ENCODE measurements at regions not wholly inside any gene's neighbourhood (a gene's known extent, or its start where the extent isn't known, plus 50 kb on each side); places are given as distances from the start of the nearest gene placed in this dataset.

DNA sequence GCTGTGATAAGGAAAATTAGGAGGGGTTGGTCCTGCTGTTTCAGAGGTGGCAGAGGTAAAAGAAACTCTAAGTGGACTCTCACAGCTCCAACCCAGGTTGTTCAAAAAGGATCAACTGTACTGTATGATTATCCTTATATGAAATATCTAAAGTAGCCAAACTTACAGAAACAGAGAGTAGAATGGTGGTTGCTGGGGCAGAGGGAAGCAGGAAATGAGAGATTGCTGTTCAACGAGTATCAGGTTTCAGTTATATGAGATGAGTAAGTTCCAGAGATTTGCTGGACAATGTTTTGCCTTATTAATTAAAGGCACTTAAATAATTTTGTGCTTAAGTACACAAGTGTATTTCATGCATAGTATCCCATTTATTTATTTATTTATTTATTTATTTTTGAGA lies 972.0 kb upstream of the LRRTM1 start:
- TF ChIP-seq, protein P1, sequence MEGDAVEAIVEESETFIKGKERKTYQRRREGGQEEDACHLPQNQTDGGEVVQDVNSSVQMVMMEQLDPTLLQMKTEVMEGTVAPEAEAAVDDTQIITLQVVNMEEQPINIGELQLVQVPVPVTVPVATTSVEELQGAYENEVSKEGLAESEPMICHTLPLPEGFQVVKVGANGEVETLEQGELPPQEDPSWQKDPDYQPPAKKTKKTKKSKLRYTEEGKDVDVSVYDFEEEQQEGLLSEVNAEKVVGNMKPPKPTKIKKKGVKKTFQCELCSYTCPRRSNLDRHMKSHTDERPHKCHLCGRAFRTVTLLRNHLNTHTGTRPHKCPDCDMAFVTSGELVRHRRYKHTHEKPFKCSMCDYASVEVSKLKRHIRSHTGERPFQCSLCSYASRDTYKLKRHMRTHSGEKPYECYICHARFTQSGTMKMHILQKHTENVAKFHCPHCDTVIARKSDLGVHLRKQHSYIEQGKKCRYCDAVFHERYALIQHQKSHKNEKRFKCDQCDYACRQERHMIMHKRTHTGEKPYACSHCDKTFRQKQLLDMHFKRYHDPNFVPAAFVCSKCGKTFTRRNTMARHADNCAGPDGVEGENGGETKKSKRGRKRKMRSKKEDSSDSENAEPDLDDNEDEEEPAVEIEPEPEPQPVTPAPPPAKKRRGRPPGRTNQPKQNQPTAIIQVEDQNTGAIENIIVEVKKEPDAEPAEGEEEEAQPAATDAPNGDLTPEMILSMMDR (IDR thresholded peaks at IDR 0.05), result no peak
- no peak for DNase-seq
- Histone ChIP-seq H3K27me3 (no peaks in the 10 kb centered on the region), H3K9me3 (no peaks in the 10 kb centered on the region), H3K27ac (no peak overlapping the region), H3K4me3 (no peak overlapping the region), H3K36me3 (no peaks in the 10 kb centered on the region), H3K4me1 (no peaks in the 10 kb centered on the region)
- no peak for ATAC-seq (ENCODE audit: low FRiP score in 2 of 2)
- WGBS, 2 donors, result 55 to 77% methylated on average over 1 of the region's 1 CpG

DNA sequence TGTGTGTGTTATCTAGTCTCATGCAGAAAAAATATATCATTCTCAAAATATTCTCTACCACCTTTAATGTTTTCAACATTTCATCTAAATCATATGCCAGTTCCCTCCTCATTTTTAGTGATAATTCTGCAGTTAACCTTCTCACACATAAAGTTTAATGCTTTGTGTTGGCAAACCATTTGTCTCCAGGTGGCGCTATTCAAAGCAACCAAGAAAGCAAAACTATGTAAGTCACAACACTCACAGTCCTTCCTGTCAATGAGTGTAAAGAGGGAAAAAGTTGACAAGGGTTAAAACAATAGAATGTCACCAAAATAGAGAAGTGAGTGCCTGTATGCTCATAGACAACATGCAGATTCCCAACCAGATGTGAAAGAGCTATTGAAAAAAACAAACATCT lies 961.6 kb upstream of the LRRTM1 start:
- no peak overlapping the region for H3K27ac ChIP-seq
- no peaks in the 10 kb centered on the region for H3K9me3 ChIP-seq
- H3K4me3 ChIP-seq, result no peak overlapping the region
- H3K36me3 ChIP-seq, result no peaks in the 10 kb centered on the region
- H3K27me3 ChIP-seq, result no peaks in the 10 kb centered on the region
- WGBS, 2 donors, result 8% methylated on average over 1 of the region's 1 CpG
- no peak for TF ChIP-seq EP300 (IDR thresholded peaks at IDR 0.05)
- TF ChIP-seq POLR2AphosphoS5 (IDR thresholded peaks at IDR 0.05), result no peak
- no peak for TF ChIP-seq POLR2A (IDR thresholded peaks at IDR 0.05)
- TF ChIP-seq, protein P1 (IDR thresholded peaks at IDR 0.05), result no peak
- ATAC-seq (ENCODE audit: low FRiP score in 2 of 2), result no peak
- no peaks in the 10 kb centered on the region for H3K4me1 ChIP-seq
- DNase-seq, result no peak

DNA sequence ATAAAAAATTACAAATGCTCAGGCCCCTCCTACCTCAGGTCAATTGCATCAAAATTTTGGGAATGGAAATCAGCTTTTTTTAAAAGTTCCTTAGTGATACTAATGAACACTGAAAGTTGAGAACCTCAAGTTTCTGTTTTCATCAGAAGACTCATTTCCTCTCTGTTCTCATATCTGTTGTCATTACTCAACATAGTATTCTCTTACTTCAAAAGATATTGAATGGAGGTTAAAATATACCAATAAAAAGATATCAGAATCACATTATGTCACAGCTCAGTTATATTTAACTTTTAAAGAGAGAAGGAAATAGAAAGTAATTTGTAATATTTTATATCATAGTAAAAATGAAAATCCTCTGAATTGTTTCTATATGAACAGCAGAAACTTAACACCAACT lies 959.4 kb upstream of the LRRTM1 start:
- Histone ChIP-seq H3K4me1 (no peaks in the 10 kb centered on the region), H3K4me3 (no peak overlapping the region), H3K9me3 (no peaks in the 10 kb centered on the region), H3K36me3 (no peaks in the 10 kb centered on the region), H3K27me3 (no peaks in the 10 kb centered on the region), H3K27ac (no peak overlapping the region)
- TF ChIP-seq EP300 (IDR thresholded peaks at IDR 0.05), result no peak
- no peak for TF ChIP-seq POLR2AphosphoS5 (IDR thresholded peaks at IDR 0.05)
- TF ChIP-seq POLR2A (IDR thresholded peaks at IDR 0.05), result no peak
- TF ChIP-seq, protein P1 (IDR thresholded peaks at IDR 0.05), result no peak
- ATAC-seq (ENCODE audit: low FRiP score in 2 of 2), result no peak
- DNase-seq, result no peak

DNA sequence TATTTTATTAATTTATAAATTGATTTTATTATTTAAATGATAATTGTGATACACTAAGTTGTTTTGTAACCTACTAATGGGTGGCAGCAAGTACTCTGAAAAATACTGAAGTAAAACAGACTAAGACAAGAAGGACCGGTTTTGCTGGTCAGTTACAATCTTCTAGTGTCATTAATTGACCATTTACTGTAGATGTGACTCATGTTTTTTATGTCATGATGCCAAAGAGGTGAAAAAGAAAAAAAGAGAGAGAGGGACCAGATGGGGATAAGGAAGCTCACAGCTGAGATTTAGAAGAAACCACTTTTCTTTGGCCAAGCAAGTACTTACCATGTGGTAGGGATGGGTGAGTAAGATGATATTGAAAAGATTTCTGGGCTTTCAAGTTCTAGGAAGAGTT lies 955.8 kb upstream of the LRRTM1 start:
- Histone ChIP-seq H3K4me3 (no peak overlapping the region), H3K36me3 (no peaks in the 10 kb centered on the region), H3K27ac (no peak overlapping the region), H3K27me3 (no peaks in the 10 kb centered on the region), H3K4me1 (no peaks in the 10 kb centered on the region), H3K9me3 (no peaks in the 10 kb centered on the region)
- 52 to 67% methylated on average over 1 of the region's 1 CpG for WGBS, 2 donors
- TF ChIP-seq POLR2A (IDR thresholded peaks at IDR 0.05) (no peak), POLR2AphosphoS5 (IDR thresholded peaks at IDR 0.05) (no peak), EP300 (IDR thresholded peaks at IDR 0.05) (no peak)
- TF ChIP-seq, protein P1 (IDR thresholded peaks at IDR 0.05), result no peak
- ATAC-seq (ENCODE audit: low FRiP score in 2 of 2), result no peak
- no peak for DNase-seq

DNA sequence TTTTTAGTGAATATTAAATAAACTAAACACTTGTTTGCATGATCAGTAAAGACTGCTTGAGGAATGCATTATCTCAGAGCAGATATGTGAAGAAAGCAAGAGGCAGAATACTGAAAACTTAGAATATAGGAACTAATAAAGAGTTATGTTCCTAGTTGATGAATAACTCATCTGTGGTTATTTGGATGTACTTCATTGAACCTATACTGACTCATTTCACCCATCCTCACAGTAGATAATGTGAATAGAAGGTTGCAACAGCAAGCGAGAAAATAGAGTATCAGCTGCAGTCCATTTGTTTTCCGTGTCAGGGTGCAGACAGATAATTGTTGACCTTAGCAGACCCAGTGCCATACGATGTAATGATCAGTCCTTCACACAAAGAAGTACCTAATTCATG lies 945.7 kb upstream of the LRRTM1 start:
- TF ChIP-seq, protein P1 (IDR thresholded peaks at IDR 0.05), result no peak
- no peak for TF ChIP-seq POLR2AphosphoS5 (IDR thresholded peaks at IDR 0.05)
- no peak for TF ChIP-seq POLR2A (IDR thresholded peaks at IDR 0.05)
- TF ChIP-seq EP300 (IDR thresholded peaks at IDR 0.05), result no peak
- DNase-seq (no peak), ATAC-seq (ENCODE audit: low FRiP score in 2 of 2) (no peak)
- H3K9me3 ChIP-seq, result no peaks in the 10 kb centered on the region
- H3K4me1 ChIP-seq, result no peaks in the 10 kb centered on the region
- no peak overlapping the region for H3K4me3 ChIP-seq
- no peaks in the 10 kb centered on the region for H3K27me3 ChIP-seq
- 61 to 63% methylated on average over 3 of the region's 3 CpGs for WGBS, 2 donors
- H3K27ac ChIP-seq, result no peak overlapping the region
- H3K36me3 ChIP-seq, result no peaks in the 10 kb centered on the region

All from upper lobe of left lung (tissue), 6 donors.